ENCODE measurements at regions not wholly inside any gene's neighbourhood (a gene's known extent, or its start where the extent isn't known, plus 50 kb on each side); places are given as distances from the start of the nearest gene placed in this dataset.
"Not testable (repeated sequence)": the region's sequence is repeated elsewhere in the genome, so short reads cannot be mapped to it uniquely, and the experiment has no call there.

DNA sequence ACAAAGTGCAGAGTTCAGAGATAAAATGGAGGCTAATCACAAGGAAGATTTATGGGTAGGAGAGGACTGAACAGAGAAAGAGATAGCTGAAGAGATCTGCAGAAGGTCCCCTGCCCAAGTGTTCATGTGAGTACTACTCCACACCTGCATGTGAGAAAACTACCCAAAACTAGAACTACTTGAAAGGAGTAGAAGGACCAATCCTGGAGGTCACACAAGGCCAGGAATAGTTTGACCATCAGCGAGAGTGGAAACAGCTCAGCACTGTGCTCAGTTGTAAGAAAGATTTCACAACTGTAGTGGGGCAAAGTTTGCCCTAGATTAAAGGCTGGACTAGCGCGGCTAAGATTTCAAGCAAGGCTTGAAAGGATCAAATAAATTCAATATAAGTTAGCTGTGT lies 422.7 kb upstream of the LCORL start:
- no peak for DNase-seq (ENCODE audit: low read depth)

DNA sequence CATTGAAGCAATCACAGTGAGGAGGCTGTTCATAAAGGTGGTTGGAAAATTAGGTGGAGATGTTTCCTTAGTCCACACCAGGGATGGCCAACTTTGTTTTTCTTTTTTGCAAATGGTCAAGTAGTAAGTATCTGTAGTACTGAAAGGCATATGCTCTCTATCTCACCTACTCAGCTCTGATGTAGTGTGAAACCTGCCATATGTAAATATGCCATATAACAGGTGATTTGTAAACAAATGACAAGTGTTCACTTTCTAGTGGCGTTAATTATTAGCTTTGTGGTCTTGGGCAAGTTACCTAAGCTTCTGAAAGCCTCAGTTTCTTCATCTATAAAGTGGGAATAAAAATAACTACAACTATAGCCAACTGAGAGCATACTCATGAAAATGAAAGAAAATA lies 421.4 kb upstream of the LCORL start:
- no peak for DNase-seq (ENCODE audit: low read depth)

DNA sequence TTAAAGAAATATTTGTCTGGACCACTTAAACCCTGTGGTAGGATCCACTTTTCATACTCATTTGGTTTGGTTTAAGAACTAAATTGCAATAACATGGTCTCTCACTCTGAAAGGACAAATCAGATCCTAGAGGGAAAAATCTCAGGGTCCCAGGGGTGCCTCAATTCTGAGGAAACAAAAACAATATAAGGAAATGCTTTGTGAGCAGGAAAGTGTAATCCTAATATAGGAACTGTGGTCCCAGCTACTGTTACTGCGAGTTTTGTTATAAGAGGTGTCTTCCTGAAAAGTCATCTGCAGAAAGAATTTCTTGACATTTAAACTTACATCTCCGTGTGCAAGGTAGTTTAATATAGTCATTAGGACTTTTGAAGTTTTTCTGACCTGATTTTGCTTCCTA lies 420.1 kb upstream of the LCORL start:
- no peak for DNase-seq (ENCODE audit: low read depth)

DNA sequence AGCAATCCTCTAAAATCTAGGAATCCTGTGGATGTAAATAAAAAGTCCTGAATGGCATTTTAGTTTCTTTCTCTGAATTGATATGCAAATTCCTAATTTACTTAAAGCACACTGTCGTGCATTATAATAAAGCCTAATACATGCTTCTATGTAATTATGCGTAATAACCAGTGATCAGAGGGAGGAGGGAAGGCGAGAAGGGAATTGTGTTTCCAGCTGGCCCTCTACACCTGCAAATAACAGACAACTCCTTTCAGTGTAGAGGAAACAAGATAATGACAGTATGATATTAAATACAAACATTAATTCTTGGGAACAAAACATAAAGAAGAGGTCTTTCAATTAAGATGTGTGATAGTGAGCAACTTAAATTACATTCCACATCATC lies 419.6 kb upstream of the LCORL start:
- DNase-seq (ENCODE audit: low read depth): no peak

DNA sequence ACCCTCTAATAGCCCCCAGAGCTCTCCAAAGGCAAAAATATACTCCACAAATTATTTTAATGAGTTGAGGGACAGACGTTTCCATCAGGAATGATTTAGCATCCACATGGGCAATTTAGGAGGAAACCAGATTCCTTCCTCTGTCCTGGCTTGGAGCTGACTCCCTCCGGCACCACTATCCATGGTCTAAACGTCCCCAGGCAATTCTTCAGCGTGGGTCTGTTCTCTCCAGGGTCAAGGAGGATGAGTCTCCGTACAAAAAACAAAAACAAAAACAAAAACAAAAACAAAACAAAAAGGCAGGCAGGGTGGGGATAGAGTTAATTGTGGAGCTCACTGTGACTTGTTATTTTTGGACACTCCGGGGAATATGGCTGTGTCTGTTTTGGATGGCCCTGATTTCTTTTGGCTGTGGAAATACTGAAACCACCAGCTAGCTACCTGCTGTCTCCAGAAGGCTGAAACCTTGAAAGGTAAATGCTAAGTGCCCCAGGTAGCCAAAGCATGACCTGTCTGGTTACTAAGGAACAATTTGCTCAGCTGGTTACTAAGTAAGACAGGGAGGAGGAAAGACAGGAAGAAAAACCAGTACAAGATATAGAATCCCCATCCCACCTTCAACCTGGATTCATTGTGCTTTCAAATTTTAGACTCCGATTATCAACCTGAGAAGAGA lies 419.1 kb upstream of the LCORL start:
- DNase-seq (ENCODE audit: low read depth): no peak

DNA sequence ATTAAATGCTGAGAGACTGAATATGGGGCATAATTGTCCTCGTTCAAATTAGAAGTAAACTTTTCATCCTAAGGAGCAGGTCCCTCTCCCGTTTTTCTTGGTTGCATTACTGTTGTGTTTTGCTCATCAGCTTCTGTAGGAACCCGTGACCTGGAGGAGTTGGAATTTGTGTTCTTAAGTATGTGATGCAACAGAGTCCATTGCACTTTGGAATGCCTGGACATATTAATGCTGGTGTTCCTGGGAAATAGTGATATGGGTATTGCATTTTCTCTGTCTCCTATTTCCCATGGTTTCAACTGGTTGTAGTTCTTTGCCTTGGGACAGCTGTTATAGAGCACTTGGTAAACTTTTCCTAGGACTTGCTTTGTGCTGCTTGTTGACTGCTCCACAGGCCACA lies 417.8 kb upstream of the LCORL start:
- DNase-seq (ENCODE audit: low read depth): no peak

DNA sequence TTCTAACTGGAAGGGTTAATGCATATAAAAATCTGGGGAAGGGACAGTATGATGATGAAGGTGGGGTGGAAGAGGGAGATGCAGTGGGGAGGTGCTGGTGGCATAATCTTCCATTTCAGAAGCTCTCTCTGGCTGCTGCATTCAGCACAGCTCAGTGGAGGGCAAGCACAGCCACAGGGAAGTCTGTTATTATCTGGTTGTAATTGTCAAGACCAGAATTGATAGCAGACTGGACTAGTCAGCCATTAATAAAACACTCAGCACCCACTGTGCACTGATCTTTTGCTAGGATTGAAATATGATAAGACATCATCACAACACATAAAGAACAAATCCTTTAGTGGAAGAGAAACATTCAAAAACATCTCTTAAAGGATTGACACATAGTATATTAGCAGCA lies 414.2 kb upstream of the LCORL start:
- DNase-seq (ENCODE audit: low read depth): no peak

DNA sequence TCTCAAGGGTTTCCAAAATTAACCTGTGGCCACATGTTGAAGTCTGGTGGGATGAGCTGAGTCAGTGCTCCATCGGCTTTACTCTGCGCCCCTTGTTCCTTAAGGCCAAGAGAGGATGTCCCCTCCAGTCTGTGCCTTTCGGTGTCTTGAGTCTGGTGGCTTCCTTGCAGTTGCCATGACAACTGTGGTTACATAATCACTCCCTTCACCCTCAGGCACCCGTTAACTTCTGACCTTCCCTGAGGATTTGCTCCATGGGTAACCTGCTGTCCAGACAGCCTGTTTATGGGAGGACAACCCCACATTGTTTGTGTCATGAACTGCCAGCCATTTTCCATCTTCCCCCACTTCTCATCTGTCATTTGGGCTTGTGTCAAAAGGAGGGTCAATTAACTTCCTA lies 401.1 kb upstream of the LCORL start:
- DNase-seq (ENCODE audit: low read depth): no peak

DNA sequence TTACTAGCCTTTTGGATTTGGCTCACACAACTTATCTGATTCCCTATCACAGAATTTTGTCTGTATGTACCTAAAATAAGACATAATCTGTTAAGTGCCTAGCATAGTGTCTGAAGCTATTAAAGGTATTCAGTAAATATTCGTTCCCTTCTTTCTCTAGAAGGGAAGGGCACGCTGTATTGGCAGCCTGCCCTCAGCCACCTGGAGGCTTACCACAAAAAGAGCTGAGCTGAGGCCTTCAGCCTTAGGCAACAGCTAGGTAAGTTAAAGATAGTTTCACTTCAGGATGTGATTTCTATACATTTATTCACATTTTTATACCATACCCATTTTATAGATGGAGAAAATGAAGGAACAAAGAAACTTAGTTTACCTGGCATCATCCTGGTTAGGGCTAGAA lies 400.0 kb upstream of the LCORL start:
- no peak for DNase-seq (ENCODE audit: low read depth)

DNA sequence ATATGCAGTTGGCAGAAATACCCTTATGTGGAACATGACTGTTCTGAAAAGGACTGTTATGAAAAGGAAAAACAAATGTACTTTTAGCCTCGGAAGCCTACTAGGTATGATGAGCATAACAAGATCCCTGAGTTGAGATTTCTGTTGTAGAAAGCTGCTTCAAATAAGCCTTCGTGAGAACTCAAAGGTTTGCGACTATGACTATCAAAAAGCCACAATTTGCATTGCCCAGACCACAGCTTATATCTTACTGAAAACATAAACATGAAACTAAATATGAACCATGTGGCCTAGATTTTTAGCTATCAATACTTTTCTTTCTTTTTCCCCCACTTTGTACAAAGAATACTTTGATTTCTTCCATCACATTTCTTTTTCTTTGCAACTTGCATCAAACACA lies 398.2 kb upstream of the LCORL start:
- no peak for DNase-seq (ENCODE audit: low read depth)

DNA sequence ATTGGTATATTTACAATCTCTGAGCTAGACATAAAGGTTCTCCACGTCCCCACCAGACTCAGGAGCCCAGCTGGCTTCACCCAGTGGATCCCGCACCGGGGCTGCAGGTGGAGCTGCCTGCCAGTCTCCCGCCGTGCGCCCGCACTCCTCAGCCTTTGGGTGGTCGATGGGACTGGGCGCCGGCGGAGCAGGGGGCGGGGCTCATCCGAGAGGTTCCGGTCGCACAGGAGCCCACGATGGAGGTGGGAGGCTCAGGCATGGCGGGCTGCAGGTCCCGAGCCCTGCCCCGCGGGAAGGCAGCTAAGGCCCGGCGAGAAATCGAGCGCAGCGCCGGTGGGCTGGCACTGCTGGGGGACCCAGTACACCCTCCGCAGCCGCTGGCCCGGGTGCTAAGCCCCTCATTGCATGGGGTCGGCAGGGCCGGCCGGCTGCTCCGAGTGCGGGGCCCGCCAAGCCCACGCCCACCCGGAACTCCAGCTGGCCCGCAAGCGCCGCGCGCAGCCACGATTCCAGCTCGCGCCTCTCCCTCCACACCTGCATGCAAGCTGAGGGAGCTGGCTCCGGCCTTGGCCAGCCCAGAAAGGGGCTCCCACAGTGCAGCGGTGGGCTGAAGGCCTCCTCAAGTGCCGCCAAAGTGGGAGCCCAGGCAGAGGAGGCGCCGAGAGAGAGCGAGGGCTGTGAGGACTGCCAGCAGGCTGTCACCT lies 396.8 kb upstream of the LCORL start:
- not testable (repeated sequence) for DNase-seq (ENCODE audit: low read depth)

DNA sequence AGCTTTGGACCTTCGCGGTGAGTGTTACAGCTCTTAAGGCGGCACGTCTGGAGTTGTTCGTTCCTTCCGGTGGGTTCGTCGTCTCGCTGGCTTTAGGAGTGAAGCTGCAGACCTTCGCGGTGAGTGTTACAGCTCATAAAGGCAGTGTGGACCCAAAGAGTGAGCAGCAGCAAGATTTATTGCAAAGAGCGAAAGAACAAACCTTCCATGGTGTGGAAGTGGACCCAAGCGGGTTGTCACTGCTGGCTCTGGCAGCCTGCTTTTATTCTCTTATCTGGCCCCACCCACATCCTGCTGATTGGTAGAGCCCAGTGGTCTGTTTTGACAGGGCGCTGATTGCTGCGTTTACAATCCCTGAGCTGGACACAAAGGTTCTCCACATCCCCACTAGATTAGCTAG lies 396.1 kb upstream of the LCORL start:
- DNase-seq (ENCODE audit: low read depth): not testable (repeated sequence)

DNA sequence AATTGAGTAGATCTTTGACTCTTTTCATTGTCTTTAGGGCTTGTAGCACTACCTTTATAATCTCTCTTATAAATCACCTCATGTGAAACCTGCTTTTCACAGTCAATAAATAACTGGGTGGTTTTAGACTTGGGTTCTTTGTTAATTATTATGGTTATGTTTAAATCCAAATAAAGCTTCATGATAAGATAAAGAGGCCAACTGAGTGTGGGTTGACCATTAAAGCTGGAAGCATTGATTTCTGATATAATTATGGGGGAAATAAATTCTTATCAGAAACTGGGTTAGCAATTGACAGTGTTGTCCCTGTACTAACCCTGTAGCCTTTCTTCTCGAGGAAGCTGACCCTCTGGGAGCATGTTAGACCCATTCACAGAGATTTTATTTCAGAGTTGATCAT lies 384.7 kb upstream of the LCORL start:
- DNase-seq (ENCODE audit: low read depth): no peak

DNA sequence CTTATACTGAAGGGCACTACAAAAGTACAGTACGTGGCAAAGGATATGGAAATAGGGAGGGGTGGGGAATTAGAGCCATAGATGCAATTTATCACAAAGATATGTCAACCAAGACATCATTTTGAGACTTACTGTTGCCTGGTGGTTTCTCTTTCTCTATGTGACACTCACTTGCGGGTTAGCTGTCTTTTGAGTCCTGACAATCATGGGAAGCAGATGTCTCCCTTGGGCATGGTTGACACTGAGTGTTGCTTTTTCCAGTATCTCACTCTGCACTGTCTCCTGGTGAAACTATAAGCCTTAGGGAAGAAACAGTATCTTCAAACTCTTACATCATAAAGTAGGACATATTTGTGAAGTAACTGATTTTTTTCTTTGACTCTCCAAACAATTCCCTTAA lies 383.5 kb upstream of the LCORL start:
- DNase-seq (ENCODE audit: low read depth): no peak

DNA sequence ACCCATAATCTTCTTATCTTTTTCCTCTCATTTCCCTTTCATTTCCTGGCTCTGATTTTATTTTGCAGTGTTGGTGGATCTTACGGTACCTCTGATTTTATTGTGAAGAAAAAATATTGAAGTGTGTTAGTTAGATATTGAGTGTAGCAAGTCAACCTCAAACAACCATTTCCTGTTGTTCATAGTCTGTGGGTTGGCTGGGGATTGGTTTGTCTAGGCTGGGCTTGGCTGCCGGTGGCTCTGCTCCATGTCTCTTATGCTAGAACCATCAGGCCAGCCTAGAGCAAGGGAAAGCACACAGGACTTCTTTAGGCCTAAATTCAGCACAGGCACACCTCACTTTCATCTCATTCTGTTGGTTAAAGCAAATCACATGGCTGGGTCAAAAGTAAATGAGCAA lies 383.1 kb upstream of the LCORL start:
- DNase-seq (ENCODE audit: low read depth): no peak

DNA sequence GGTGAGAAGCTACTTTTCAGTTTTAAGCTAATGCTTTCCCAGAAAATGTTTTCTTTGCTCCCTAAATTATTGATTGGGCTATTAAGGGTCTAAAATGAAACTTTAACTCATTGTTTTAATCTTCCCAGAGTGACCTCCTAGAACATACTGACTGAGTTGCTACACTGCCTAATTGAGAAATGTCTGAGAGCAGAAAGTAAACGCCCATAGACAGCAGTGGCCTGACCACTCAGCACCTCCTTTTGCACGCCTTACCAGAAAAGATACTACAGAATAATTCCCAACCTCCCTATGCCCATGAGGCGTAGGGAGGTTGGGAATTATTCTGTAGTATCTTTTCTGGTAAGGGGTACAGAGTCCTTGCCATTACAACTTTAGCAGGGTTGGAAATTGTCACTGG lies 381.8 kb upstream of the LCORL start:
- DNase-seq (ENCODE audit: low read depth): no peak

DNA sequence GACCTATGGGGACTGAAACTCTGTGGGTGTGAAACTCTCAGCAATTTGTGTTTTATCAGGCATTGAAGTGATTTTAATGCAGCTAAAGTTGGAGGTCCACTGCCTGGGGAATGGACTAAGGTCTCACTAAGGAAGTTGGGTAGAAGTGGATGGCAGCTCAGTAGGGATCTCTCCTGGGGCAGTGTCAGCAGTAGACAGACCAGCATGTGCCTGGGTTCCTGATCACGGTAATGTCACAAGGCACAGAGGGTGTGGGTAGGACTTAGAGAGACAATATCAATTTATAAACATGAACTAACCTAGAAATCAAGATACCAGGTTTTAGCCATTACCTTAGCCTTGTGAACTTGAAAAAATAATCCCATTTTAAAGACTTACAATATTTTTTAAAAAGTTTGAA lies 380.3 kb upstream of the LCORL start:
- DNase-seq (ENCODE audit: low read depth): no peak

DNA sequence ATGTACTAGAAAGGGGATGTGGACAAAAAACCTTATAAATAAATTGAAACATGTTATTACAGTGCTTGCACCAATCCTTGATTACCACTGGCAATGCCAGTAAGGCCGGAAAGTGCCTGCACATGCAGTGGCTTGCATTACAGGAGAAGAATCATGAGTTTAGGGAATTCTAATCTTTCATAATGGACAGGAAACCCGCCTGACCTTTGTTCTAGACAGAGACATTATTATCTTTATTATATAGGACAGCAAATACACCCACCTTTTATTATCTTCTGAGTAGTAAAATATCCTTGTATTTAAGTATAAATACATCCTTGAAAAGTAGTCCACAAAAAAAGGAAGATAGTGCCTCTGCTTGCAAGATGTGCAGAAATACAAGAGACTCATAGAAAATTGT lies 379.9 kb upstream of the LCORL start:
- DNase-seq (ENCODE audit: low read depth): no peak

DNA sequence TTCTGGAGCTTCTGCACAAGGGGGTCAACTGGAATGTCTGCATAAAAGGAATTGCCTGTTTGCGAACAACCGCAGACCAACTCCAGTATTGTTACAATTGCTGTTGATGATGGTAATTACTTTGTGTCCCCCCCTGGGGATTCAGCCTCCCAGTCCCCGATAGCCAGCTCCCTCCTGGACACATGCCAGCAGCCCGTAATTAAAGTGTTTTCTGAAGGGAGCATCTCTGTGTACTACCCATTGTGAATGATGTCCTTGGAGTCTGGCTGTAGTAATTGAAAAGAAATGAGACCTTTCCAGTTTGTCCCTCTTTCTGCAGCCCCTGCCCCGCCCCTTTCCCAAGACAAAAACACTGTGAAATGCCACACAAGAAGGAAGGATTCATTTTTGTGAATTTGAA lies 377.1 kb upstream of the LCORL start:
- no peak for DNase-seq (ENCODE audit: low read depth)

DNA sequence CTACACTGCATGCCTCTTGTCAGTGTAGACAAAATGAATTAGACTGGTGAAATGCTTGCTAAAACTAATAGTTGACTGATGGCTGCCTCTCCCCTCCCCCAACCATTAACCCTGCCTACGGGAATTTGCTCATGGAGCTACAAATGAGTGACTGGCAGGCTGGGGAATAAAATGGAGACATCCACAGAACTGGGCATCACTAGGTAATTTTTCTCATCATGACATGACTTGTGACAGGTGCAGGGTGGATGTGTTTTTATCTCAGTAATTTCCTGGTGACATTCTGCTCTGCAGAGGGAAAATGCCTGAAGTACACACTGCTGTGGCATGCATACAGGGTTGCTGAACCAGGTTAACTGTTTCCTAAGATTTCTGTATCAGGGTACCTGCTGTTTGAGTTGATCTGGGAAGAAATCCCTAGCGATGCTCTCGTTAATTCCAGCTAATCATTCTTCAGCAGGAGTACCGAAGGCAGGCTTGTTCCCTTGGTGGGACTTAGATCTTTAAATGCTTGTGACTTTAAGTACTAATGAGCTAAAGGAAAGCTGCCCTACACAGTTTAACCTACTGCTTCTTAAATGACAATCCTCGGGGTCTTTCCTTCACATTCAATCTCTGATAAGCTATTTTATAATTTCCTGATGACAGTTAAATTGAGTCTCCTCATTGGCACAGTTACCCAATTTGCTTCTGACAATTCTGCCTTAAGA lies 376.3 kb upstream of the LCORL start:
- no peak for DNase-seq (ENCODE audit: low read depth)

DNA sequence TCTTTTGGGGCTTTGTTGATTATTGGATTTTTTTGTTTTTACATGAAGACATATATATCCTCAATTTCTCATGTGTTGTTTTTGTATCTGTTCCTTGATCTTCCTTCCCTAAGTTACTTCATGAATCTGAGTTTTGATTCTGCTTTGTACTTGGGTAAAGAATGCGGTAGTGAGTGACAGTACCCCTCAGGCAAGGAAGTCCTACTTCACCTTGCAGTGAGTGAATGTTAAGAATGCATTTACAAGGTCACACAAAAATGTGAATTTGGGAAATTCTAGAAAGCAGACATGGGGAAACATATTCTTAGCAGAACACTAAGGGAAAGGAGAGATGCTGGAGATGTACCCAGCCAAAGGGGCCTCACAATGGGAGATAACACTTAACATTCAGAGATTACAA lies 373.1 kb upstream of the LCORL start:
- no peak for DNase-seq (ENCODE audit: low read depth)

DNA sequence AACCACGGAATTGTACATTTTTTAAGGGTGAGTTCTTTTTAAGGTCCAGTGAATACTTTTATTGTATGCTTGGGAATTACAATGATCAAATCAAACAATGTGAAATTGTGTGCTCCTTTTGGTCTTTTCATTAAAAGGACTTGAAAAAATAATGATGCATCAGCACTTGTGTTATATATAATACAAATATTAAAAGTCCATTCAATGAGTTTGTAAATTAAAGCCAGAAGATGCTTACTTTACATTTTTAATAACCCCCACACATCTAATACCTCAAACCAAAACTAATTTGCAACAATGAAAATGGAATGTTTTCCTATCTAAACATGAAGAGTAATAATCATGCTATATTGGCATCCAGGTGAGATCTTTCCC lies 369.8 kb upstream of the LCORL start:
- no peak for DNase-seq (ENCODE audit: low read depth)

DNA sequence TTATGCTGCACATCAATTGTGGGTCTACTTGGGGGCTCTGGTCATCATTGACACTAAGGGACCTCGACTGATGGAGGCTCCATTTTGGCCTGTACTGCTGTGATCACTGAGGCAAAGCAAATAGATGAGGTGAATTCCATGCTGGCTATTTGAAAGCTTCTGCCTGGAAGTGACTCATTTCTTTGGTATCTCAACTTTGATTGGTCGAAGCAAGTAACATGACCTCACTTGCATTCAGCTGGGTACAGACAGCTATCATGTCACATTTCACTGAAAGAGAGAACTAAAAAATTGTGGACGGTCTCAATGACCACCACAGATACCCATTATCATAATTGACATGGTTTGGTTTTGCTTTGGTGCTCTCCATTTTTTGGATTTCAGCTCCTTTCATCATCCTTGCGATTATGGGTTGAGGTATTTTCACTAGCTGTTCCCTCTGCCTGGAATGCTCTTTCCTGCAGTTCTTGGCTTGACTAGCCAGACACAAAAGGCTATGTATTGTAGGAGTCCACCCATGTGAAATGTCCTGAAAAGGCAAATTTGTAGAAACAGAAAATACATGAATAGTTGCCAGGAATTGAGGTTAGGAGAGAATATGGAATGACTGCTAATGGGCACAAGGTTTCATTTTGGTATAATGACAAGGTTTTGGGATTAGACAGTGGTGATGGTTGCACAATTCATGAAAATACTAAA lies 369.2 kb upstream of the LCORL start:
- DNase-seq (ENCODE audit: low read depth): no peak

All from GM04503 (cell line).